ENCODE measurements at regions not wholly inside any gene's neighbourhood (a gene's known extent, or its start where the extent isn't known, plus 50 kb on each side); places are given as distances from the start of the nearest gene placed in this dataset.
A peak's percentile ranks its signal among the peaks of the same experiment; 100 is the strongest.

- DNase-seq = no peak
Measured at GRCh38 chr13:103795892-103796478, 729.8 kb upstream of the SLC10A2 start.

DNA sequence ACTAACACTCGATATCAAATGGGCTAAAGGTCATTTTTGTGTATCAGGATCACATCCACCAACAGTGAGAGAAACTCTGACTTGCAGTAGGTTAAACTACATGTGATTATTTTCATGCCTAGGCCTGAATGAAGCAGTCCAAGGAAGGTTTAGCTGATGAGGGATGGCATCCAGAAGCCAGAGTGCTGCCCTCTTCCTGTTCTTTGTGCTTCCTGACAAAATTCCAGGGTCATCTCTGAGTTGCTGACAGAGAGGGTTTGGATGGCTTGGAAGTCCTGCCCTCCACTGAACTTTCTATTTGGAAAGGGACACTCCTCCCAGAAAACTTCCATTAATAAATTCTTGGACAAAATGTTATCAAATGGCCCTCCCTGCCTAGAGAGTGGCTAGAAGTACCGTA lies 728.3 kb upstream of the SLC10A2 start:
- DNase-seq = no peak

- DNase-seq = no peak
Measured at GRCh38 chr13:103788061-103788652, 721.9 kb upstream of the SLC10A2 start.

DNA sequence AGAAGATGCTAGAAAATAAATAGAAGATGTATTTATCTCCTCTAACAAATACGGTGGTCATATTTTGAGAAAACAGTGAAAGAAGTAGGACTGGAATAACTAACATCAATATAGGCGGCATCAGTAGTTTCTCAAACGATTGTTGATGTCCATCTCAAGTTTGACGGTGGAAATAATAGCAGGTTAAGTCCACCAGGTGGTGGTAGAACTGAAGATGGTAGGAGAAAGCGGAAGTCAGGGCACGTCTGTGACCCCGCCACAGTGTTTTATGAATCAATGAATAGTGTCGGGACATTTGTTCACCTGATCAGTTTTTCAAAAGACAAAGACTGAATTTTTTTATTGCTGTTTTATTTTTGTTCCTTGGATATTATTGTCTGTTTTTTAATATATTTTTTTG lies 706.4 kb upstream of the SLC10A2 start:
- DNase-seq = no peak

DNA sequence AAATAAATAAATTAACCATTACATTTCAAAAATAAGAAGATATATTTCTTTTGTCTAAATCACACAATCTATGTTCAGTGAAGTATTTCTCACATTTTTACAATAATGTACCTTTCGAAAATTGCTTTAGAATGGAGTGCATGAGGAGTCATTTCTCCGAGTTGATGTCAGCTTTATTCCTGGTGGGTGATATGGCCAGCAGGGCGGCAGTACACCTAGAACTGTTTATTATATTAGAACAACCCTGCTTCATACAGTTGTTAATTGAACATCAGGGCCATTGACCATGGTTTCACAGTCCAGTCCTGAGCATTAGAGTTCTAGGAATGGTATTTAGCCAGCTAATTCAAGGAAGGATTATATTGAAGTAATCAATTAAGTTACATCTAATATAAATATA lies 696.3 kb upstream of the SLC10A2 start:
- DNase-seq = no peak

DNA sequence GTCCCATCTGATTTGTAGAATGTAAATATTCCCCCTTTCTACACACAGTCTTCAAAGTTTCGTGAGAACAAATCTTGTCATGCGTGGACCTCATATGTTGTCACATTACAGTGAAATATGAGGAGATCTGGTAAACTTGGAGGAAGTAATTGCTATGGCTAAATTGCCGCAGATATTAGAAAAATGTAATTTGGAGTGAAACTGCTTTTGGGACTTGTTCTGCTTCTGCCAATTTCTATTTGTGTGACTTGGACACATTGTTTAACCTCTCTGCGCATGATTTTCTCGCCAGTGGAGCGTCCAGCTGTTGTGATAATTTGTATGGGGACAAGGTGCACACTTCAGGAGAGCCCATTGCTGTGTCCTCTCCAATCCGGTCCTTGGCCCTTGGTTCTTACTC lies 693.1 kb upstream of the SLC10A2 start:
- no peak for DNase-seq

DNA sequence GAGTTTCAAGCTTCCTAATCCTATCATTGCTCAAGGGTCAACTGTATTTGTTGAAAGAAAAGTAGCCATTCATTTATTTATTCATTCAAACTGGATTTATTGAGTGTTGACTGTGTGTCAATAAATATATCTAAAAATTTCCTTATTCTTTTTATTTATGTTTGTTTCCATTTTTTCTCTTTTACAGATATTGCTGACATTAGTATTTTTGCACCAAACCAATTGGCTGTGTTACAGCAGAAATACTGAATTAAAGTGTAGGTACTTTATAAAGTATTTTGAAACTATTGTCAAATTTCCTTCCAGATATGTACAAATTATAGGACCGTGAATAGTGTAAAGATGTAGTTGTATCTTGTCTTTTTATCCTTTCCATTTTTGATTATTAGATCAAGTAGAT lies 692.0 kb upstream of the SLC10A2 start:
- no peak for DNase-seq

GRCh38 chr13:103757361-103757760 lies 691.1 kb upstream of the SLC10A2 start:
- no peak for DNase-seq

DNA sequence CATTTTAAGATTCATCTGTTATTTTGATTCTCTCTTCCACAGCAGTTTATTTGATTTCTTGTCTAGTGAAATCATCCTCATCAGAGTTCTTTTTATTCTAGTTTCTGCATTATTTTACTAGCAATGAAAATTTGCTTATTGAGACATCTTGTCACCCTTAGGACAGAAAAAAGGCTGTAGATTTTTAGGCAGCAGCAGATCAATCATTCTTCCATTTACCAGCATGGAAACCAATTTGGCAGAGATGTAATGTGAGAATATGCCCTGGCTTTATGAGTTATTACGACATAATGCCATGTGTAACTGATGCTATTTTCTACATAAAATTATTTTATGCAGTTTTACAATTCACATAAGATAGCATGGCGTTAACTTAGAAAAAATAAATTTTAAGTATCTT lies 688.6 kb upstream of the SLC10A2 start:
- no peak for DNase-seq

DNA sequence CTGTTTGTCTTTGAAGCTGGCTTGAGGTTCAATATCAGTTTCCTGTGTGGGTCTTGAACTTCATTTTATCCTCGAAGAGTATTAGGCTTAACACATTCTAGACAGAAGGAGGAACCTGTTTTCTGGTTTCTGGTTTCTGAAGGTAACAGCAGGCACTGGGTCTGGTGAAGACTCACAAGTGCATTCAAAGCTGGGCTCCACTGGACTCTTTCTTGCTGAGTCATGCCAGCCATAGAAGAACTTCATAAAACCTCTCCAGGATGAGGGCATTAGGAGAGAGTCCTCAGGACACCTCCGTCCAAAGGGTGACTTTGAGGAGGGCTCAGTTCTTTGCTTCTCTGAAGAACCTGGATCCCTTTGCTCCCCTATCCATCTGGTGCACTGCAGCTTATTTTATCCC lies 668.6 kb upstream of the SLC10A2 start:
- DNase-seq = no peak

DNA sequence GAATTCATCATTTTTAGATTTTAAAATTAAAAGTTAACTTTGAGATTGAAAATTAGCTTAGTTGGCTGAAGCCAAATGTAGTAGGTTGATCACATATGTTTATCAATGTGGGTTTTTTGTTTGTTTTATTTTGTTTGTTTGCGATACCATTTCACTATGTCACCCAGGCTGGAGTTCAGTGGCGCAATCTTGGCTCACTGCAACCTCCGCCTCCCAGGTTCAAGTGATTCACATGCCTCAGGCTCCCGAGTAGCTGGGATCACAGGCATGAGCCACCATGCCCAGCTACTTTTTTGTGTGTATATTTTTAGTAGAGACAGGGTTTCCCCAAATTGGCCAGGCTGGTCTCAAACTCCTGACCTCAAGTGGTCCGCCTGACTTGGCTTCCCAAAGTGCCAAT lies 665.7 kb upstream of the SLC10A2 start:
- no peak for DNase-seq

DNA sequence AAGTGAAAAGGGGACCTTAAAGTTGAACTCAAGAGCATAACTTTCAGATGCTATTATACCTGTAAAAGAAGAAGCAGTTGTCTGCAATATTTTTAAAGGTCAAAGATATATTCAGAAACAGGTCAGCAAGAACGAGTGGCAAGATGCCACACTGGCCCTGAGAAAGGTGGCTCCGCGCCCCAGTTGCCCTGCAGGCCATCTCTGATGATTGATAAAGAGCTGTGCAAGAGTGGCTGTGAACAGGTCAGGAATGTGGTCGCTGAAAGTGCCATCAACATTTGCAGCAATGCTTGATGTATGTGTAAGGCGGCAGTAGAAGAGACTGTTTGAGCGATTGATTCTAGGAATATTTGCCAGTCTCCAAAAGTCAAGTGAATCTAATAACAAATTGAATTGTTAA lies 664.2 kb upstream of the SLC10A2 start:
- no peak for DNase-seq

DNA sequence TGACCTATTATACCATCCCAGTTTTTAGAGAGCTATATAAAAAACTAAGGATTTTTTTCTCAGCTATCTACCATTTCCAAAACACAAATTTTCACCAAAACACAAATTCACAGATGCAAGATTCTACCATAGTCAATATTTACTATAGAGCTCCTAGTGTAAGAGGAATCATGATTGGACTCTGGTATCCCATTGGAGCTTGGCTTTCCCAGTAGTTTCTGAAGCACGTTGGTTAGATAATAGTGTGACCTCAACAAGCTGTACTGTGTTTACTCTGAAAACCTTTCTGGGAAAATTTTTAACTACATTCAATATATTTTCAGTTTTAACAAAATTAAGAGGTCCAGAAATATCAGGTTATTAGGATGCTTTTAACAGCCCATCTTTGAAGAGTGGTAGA lies 660.6 kb upstream of the SLC10A2 start:
- no peak for DNase-seq

GRCh38 chr13:103716718-103717117 lies 650.5 kb upstream of the SLC10A2 start:
- DNase-seq = peak in 1 of 2 donors; percentile 43

DNA sequence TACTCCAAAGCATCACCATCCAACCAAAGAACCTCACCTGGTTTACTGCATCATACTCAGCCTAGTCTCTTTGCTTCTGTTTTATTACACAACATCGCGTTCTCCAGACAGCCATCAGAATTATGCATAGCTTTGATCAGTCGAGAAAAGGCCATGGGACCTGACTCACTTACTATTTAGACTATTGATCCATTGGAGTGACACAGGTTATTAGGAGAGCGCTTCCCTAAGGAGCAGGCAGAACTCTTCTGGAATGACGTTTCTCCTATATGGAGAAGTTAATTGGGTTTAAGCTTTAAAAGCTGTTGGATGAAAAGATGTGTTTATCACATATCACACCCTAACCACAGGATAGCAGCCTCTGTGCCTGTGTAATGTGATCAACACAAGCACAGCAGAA lies 649.1 kb upstream of the SLC10A2 start:
- DNase-seq = no peak

- DNase-seq = no peak
Measured at GRCh38 chr13:103703246-103703645, 637.0 kb upstream of the SLC10A2 start.

- no peak for DNase-seq
Measured at GRCh38 chr13:103698000-103698399, 631.8 kb upstream of the SLC10A2 start.

- DNase-seq = no peak
Measured at GRCh38 chr13:103695320-103695719, 629.1 kb upstream of the SLC10A2 start.

- DNase-seq = no peak
Measured at GRCh38 chr13:103694471-103694870, 628.3 kb upstream of the SLC10A2 start.

DNA sequence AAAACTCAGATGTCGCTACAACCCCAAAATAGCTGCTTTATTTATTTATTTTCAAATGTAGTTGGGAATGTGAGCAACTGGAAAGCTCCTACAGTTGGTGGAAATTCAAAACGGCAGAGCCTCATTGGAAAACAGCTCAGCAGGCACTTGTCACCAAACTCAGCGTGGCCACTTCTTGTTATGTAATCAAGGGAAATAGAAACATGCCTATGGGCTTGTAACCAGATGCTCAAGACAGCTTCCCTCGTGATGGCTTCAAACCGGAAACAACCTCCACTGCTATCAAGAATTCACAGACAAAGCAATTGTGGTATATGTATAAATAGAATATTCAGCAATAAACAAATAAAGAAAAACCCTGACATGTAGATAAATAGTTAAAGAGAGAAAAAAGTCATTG lies 627.8 kb upstream of the SLC10A2 start:
- DNase-seq = no peak

- no peak for DNase-seq
Measured at GRCh38 chr13:103692442-103692841, 626.2 kb upstream of the SLC10A2 start.

DNA sequence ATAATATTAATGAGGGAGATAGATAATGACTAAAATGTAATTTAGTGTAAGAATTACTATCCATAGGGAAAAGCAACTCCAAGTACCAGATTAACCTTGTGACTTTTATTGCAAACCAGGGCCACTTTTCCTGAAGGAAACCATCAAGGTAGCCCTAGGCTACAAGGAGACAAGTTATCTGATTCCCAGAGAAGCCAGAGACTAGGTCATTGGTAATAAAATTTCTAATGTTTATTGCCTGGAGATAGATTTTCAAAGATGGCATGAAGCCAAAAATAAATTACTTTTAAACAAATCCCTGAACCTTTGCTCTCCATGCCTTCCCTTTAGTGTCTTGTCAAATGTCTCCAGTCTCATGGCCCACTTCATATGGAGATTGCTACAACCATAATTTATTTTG lies 610.1 kb upstream of the SLC10A2 start:
- DNase-seq = no peak

GRCh38 chr13:103671547-103671946 lies 605.3 kb upstream of the SLC10A2 start:
- no peak for DNase-seq

DNA sequence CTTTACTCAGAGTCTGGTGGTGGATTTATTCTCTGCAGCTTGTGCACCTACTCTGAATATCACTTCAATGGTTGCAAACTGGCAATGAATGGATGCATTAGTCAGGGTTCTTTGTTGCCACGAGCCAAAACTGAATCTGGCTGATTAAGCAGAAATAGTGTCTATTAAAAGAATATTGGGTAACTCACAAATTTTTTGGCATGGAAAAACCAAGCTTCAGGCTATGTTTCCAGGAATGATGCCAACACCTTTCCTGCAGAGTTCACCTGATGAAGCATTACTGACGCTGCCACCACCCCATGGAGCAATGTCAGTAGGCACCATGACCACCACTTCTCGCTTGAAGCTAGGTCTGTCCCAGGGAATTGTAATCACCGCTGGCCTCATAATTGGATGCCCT lies 597.8 kb upstream of the SLC10A2 start:
- no peak for DNase-seq

GRCh38 chr13:103656311-103656710 lies 590.1 kb upstream of the SLC10A2 start:
- no peak for DNase-seq

Measured in hippocampal formation (tissue), 2 donors.